Ascending aorta (tissue), 2 donors: ENCODE measurements at regions not wholly inside any gene's neighbourhood (a gene's known extent, or its start where the extent isn't known, plus 50 kb on each side); places are given as distances from the start of the nearest gene placed in this dataset.

ENCODE experiments used
- DNase-seq, 2 donors: peaks; one replicate each; pipeline ENCODE4 v3.0.0-alpha.2; 2019; ENCODE audit warnings: low spot score in 2 of 2
- H3K27ac ChIP-seq, 2 donors: fragments of 200-600 bp; sonication (generic); one replicate each; pipeline ENCODE4 v1.5.1; 2016 to 2017; ENCODE audit warnings: mild to moderate bottlenecking in 1 of 2
- H3K27me3 ChIP-seq: fragments of 200-600 bp; sonication (generic); one replicate; pipeline ENCODE4 v1.5.1; 2017
- H3K36me3 ChIP-seq, 2 donors: fragments of 200-600 bp; sonication (generic); one replicate each; pipeline ENCODE4 v1.5.1; 2016
- H3K4me1 ChIP-seq, 2 donors: fragments of 200-600 bp; sonication (generic); one replicate each; pipeline ENCODE4 v1.5.1; 2016 to 2017; ENCODE audit warnings: mild to moderate bottlenecking in 1 of 2
- H3K4me3 ChIP-seq, 2 donors: fragments of 200-600 bp; sonication (generic); one replicate each; pipeline ENCODE4 v1.5.1; 2016 to 2017; ENCODE audit warnings: mild to moderate bottlenecking in 1 of 2
- H3K9me3 ChIP-seq, 2 donors: fragments of 200-600 bp; sonication (generic); one replicate each; pipeline ENCODE4 v1.5.1; 2016
- CTCF ChIP-seq, 3 experiments: fragments of 200-600 bp in 2 of 3; fragments of 450-650 bp in 1 of 3; sonication (generic) in 2 of 3; IDR thresholded peaks; one replicate each; pipeline ENCODE4 v1.5.1; 2016 to 2019; ENCODE audit warnings: antibody characterized with exemption in 3 of 3, mild to moderate bottlenecking in 1 of 3, moderate library complexity in 1 of 3
- intact Hi-C: fragments of 100-400 bp; cut with DNase I; formaldehyde crosslinking; loops from one replicate; pipeline ENCODE4 v1.15.1; 2023

DNA sequence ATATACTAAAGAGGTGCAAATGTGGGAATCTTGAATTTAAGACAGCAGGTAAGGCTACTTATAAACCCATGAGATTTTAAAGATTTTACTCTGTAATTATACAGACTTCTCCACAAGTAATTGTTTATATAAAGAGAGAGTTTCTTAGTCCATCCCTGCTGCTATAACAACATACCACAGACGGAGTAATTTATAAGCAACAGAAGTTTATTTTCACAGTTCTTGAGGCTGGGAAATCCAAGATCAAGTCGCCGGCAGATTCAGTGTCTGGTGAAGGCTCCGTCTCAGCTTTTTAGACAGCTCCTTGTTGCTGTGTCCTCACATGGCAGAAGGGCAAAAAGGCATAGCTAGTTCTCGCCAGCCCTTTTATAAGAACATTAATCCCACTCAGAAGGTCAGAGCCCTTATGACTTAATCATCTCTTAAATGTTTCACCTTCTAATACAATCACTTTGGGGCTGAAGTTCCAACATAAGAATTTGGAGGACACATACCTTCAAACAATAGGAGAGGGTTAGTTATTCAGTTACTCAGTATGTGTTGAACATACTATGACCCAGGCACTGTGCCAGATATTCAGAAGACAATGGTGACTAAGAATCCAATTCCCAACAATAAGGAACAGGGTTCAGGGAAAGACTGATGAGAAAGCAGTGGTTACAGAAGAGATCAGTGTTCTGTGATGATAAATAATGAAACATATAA, 466.0 kb downstream of the RIT2 start:
- no peaks in the 10 kb centered on the region for H3K9me3 ChIP-seq
- H3K4me1 ChIP-seq: no peaks in the 10 kb centered on the region
- H3K27ac ChIP-seq: no peak overlapping the region
- intact Hi-C loops: no loop called here
- TF ChIP-seq CTCF (IDR thresholded peaks at IDR 0.05): no peak
- no peak overlapping the region for H3K4me3 ChIP-seq
- DNase-seq: no peak
- no peaks in the 10 kb centered on the region for H3K27me3 ChIP-seq
- no peaks in the 10 kb centered on the region for H3K36me3 ChIP-seq

- intact Hi-C loops: no loop called here
- Histone ChIP-seq H3K36me3 (no peaks in the 10 kb centered on the region), H3K9me3 (no peaks in the 10 kb centered on the region), H3K27me3 (no peaks in the 10 kb centered on the region), H3K4me1 (no peaks in the 10 kb centered on the region), H3K4me3 (no peak overlapping the region), H3K27ac (no peak overlapping the region)
- TF ChIP-seq CTCF (IDR thresholded peaks at IDR 0.05): no peak
- DNase-seq: no peak
Observed at GRCh38 chr18:42654556-42654955, 460.9 kb downstream of the RIT2 start.

GRCh38 chr18:42657551-42657950, 457.9 kb downstream of the RIT2 start:
- no peaks in the 10 kb centered on the region for H3K9me3 ChIP-seq
- no peaks in the 10 kb centered on the region for H3K36me3 ChIP-seq
- no peak overlapping the region for H3K27ac ChIP-seq
- DNase-seq: no peak
- intact Hi-C loops: no loop called here
- H3K27me3 ChIP-seq: no peaks in the 10 kb centered on the region
- no peak for TF ChIP-seq CTCF (IDR thresholded peaks at IDR 0.05)
- no peaks in the 10 kb centered on the region for H3K4me1 ChIP-seq
- no peak overlapping the region for H3K4me3 ChIP-seq

DNA sequence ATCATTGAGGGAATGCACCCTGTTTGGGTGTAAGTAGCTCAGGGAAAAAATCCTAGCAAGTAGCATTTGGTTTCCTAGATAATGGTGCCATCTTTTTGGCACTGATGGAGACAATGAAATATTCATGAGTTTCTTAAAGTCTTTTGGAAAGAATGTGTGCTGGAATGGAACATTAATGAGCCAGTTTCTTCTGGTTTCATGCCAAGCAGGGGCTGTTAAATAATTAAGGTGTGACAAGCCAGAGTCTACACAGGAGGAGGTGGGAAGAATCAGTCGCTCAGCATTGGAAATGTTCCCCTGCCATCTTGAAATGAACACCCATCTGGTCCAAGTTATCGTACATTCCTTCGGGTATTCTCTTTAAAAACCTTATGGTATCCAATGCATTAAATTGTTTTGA, 457.3 kb downstream of the RIT2 start:
- Histone ChIP-seq H3K36me3 (no peaks in the 10 kb centered on the region), H3K27ac (no peak overlapping the region), H3K9me3 (no peaks in the 10 kb centered on the region), H3K4me3 (no peak overlapping the region), H3K4me1 (no peaks in the 10 kb centered on the region), H3K27me3 (no peaks in the 10 kb centered on the region)
- intact Hi-C loops: no loop called here
- TF ChIP-seq CTCF (IDR thresholded peaks at IDR 0.05): no peak
- DNase-seq: no peak

DNA sequence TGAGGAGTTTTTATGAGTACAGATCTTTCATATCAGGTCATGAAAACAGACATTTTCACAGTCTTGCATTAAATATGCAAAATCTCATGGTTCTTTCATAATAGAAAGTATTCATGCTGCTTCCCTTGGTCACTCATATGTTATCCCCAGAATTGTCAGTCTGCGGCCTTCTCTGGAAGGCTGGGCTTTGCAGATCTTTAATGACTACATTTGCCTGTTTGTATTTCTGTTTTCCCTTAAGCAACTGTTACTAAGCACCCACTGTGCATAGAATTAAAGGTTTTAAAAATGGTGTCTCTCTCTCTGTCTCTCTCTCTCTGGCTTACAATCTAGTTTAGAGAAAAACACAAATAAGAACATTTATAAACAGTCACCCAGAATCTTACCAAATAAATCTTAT, 456.3 kb downstream of the RIT2 start:
- Histone ChIP-seq H3K36me3 (no peaks in the 10 kb centered on the region), H3K4me1 (no peaks in the 10 kb centered on the region), H3K27ac (no peak overlapping the region), H3K27me3 (no peaks in the 10 kb centered on the region), H3K9me3 (no peaks in the 10 kb centered on the region), H3K4me3 (no peak overlapping the region)
- TF ChIP-seq CTCF (IDR thresholded peaks at IDR 0.05): no peak
- DNase-seq: no peak
- intact Hi-C loops: no loop called here

GRCh38 chr18:42670860-42671259, 444.6 kb downstream of the RIT2 start:
- H3K27me3 ChIP-seq: no peaks in the 10 kb centered on the region
- H3K27ac ChIP-seq: no peak overlapping the region
- no peak for DNase-seq
- H3K4me1 ChIP-seq: no peaks in the 10 kb centered on the region
- no peaks in the 10 kb centered on the region for H3K9me3 ChIP-seq
- no peak overlapping the region for H3K4me3 ChIP-seq
- TF ChIP-seq CTCF (IDR thresholded peaks at IDR 0.05): no peak
- no peaks in the 10 kb centered on the region for H3K36me3 ChIP-seq
- intact Hi-C loops: no loop called here
